Cerebellar cortex (tissue), 1 donor: ENCODE measurements at regions not wholly inside any gene's neighbourhood (a gene's known extent, or its start where the extent isn't known, plus 50 kb on each side); places are given as distances from the start of the nearest gene placed in this dataset.
"Not testable (repeated sequence)": the region's sequence is repeated elsewhere in the genome, so short reads cannot be mapped to it uniquely, and the experiment has no call there.

Experiments used
- DNase-seq: peaks from one replicate; pipeline ENCODE4 v3.0.0-alpha.2; 2015; ENCODE audit warnings: low spot score

DNA sequence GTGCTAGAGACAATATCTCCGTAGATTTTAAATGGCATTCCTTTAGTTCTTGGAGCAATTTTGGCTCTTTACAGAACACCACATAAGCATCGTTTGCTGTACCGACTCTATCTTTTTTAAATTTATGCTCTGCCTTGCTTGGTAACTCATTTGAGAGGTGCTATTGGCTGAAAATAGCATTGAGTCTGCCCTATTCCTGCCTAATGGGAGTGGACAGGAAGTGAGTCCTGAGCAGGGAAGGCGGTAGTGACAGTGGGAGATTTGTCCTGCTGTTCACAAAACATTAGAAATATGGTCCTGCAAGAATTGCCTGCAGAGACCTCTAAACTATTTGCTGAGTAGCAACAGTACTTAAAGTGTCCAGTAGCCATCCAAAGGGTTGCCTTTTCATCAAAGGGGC lies 115.2 kb upstream of the IFNE start:
- DNase-seq, result no peak

DNA sequence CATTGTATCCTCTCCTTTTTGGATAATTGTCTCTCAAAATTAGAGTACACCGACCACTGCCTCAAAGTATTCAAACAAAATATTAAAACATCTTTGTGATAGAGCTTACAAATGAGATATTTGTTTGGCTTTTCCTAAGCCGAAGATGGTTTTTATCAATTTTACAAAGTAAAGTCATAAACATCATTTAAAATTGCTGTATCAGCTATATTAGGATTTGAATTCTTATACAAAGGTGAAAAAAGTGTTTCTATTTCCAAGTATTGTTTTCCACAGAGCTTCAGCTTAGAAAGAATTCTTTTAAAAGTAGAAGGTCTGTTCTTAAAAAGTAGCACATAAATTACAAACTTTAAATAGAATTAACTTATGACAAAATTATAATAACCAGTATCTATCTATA lies 116.6 kb upstream of the IFNE start:
- no peak for DNase-seq

DNA sequence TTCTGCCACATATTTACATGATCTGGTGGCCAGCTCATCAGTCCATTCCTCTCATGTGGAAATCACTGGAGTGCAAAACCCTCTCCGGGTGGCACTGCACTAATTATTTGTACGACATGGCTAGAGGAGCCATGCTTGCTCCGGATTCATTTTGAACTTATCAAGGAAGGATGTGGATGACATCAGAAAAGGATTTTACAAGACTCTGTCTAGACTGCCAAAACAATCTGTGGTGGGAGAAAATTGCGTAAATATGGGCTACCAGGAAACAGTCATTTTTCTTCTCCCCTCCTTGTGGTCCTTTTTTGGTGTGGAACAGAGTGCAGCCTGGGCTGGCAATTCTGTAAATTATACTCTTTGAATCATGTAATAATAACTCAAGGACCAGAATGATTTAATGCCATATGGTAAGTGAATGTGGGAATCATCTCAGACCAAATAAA lies 123.4 kb upstream of the IFNE start:
- no peak for DNase-seq

DNA sequence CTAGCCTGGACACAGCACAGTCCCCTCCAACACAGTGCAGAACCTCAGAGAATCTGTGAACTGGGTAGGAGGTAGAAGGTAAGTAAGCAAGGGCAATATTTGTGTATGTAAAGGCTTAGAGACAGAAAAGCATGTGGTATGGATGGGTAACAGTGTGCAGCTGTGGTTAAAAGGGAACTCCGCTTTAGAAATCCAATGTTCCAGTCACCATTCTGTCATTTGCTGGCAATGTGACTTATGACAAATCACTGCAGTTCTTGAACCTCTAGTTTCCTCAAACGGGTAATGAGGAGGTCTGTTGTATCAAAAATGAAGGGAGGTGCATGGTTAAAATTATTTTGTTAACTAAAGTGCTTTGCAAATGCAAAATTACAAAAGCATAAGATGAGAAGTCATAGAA lies 125.5 kb upstream of the IFNE start:
- DNase-seq, result no peak

DNA sequence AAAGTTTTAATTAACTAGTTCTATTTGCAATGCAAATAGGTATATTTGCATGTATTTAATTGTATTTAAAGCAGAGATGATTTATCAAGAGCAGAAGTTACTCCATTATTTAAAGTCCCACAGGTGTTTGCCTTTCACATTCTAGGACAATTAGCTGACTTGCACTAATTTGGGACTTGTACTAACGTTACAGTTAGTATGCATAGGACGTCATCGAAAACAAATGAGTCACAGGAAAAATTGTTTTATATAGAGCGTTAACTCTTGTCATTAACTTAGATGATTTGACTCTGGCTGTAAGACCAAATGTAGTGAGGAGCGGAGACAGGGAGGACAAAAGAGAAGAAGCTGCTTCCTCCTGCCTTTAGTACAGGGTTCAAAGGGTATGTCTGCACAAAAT lies 126.1 kb upstream of the IFNE start:
- DNase-seq, result no peak

DNA sequence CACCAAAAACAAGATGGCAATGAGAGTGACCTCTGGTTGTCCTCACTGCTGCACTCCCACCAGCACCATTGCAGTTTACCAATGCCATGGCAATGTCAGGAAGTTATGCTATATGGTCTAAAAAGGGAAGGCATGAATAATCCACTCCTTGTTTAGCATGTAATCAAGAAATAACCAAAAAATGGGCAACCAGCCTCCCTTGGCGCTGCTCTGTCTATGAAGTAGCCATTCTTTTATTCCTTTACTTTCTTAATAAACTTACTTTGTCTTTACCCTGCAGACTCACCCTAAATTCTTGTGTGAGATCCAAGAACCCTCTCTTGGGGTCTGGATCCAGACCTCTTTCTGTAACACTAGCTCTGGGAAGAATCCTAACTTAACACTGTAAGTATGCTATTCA lies 127.4 kb upstream of the IFNE start:
- DNase-seq, result no peak

DNA sequence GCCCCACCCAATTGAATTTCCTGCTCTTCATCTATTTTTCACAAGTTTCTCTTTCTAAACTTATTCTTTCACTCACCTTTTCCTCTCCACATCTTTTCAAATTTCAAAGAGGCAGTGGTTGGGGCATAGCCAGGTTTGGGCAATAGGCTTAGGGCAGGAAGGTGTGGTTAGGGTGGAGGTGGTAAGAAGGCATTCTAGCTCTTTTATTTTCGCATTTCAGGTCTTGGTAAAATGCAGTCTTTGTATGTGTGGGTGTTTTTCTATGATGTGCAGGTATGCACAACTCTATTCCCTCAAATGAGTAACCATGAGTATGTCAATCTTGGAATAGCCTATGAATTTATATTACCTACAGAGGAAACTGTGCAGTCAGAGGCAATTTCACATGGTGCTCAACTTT lies 129.8 kb upstream of the IFNE start:
- no peak for DNase-seq

DNA sequence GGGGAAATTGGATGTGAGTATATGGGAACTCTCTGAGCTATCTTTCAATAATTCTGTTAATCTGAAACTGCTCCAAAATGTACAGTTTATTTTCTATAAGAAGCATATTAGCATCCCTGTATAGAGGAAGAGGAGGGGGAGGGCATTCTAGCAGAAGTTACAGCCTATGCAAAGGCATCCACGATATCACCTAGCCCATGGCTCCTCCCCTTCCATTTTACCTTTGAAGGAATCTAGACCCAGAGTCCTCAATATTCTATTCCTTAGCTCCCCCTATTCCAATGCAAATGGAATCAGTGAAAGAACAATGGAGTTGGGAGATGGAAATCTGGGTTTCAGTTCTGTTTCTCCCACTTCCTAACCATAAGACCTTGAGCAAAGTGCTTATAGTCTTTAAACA lies 132.9 kb upstream of the IFNE start:
- no peak for DNase-seq

DNA sequence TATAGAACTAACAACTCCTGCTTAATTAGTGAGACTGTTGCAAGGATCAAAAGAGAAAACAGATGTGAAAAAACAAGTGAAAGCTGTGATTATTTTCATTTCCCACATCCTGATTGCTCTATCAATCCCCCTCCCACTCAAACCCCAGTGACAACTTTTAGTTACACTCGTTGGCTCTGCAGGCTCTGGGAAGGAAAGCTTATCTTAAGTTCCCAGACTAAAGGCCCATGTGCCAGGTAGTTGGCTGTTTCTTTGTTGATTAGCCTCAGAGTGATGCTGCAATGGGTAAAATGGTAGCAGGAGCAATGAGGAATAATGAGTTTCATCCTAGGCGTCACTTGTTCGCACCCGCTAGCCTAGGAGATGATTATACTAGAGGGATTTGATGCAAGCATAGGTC lies 133.3 kb upstream of the IFNE start:
- no peak for DNase-seq

DNA sequence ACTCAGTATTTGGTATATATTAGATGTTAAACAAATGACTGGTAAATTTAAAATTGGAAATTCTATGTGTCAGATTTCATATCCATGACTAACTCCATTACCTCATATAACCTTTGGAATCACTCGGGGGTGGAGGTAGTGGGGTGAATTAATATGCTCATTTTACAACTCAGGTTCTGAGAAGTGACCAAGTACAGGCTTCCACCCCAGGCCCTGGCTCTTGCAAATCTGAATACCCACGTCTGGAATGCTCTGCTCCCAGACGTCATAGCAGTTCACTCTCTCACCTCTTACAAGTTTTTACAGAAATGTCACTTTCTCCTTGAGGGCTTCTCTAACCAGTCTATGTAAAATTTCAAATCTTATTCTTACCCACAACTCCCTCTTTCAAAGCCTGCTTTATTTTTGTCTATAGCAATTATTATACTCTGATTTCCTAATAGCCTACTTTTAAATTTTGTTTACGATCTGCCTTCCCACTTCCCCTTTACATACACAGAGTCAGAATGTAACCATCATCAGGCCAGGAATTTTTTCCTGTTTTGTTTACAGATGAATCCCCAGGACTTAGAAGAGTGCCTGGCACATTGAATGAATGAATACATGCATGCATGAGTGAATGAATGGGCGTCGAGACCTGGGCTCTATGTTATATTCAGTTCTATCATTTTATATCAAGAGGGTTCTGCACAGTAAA lies 134.1 kb upstream of the IFNE start:
- no peak for DNase-seq

DNA sequence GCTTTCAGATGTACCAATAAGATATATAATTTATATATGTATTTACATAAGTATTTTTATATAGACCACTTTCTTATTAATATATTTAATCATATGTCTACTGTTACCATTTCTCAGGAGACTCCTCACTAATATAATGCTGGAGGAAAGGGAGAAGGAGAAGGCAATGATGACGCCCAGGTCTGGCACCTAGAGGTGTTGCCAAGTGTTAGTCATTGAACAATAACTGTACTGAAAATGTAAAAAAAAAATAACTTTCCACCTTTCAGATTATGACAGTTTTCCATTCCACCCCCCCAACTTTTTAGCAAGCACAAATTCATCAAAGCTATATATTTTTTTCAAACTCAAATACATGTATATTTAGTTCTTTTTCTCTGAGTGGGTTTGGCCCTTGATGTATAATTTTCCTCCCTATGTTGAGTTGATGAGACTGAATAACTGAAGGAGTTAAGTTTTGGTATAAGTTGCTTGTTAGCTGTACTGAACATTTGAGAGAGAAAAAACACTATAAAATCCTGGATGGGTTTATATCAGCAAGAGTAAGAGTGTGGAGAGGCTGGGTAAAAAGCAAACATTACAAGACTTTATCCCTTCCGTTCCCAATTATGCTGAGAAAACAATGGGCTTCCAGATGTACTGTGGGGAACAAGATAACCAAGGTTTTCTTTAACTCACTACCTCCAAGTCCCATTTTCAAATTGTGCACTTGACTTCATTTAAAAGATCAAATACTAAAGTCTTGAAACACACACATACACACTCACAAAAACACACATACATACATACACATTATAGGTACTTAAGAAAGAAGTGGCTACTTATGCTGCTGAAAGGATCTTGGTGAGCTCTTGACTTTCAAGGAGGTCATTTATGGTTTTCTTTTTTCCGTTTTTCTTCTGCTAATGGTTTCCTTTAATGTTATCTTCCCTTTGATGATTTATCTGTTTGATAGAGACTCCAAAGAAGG lies 142.8 kb upstream of the IFNE start:
- DNase-seq, result no peak

DNA sequence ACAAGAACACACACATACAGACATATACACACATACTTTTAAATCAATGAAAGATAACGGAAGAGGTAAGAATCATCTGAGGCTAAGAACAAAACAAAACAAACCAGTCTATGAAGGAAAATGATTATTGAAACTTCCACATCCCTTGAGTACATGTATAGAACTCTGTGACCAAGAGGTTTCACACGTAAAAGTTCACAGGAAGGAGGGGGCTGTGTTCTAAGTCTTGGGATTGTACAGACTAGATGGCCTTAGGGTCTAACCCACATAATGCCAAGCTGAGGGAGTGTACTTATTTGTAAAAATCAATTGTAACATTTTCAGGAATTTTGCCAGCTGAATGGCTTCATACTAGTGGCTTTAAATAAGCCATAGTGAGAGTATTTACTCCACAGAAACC lies 144.4 kb upstream of the IFNE start:
- DNase-seq, result no peak

DNA sequence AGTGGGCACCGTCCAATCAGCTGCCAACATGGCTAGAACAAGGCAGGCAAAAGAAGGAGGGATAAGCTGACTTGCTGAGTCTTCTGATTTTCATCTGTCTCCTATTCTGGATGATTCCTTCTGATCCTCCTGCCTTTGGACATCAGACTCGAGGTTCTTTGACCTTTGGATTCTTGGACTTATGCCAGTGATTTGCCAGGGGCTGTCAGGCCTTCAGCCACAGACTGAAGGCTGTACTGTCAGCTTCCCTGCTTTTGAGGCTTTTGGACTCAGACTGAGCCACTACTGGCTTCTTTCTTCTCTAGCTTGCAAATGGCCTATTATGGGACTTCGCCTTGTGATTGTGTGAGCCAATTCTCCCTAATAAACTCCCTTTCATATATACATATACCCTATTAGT lies 146.8 kb upstream of the IFNE start:
- DNase-seq, result not testable (repeated sequence)

DNA sequence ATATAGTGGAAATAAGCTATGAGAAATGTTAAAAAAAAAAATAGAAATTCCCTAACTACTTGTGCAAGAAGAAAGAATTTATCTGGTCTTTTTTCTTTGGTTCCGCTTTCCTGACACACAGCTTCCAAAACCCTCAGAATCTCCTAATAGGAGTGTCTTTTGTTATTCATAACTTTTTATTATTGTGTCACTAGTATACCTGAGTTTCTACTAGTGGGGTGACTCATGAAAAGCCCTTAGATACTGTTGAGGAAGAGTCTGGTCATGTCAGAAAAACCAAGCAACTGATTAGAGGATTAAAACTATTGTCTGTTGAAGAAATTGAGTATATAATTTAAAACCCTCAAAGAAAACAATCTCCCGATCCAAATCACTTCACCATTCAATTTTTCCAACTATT lies 152.8 kb upstream of the IFNE start:
- DNase-seq, result no peak

DNA sequence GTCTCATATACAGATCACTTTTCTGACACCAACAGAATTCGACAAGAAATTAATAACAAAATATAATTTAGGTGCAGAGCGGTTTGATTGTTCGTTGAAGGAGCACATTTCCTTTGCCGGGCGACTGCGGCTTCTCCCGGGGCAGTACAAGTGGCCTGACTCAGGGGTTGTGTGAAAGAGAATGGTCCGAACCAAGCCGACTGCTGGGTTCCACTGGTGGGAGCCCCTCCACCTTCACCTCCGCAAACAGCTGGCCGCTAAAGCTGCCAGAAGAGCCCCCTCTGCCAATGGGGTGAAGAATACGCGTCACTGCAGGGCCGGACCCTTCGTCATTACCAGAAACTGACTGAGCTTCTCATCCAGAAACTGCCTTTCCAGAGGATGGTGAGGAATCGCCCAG lies 156.0 kb upstream of the IFNE start:
- no peak for DNase-seq

DNA sequence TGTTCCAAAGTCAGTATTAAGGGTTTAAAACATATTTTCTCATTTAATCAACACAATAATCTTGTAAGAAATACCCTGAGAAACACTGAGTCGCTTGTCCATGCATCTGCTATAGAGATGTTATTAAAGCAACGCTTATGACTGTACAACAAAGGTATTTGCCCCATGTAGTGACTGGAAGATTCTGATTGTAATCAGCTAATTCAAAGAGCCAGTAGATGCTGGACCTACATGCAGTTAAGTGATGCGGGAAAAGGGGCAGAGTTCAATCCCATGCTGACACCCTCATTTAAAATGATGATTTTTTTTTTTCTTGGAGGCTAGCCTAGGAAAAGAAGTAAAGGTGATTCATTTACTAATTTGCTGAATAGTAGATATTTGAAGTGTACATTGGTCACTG lies 149.3 kb upstream of the MTAP start:
- no peak for DNase-seq

DNA sequence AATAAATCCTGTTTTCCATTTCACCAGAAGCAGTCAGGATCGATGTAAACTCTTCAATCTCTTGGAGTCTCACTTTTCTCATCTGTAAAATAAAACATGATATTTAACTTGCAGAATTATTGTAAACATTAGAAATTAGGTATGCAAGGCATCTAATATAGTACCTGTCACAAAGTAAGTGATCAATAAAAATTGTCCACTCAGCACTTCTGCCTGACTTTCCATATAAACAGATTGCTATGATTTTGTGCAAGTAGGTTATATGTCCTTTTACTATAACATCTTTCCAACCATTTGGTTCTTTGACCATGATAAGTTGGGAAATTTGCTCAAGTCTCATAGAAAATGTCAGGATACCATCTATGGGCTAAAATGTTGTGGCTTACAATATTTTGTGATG lies 148.8 kb upstream of the MTAP start:
- no peak for DNase-seq

DNA sequence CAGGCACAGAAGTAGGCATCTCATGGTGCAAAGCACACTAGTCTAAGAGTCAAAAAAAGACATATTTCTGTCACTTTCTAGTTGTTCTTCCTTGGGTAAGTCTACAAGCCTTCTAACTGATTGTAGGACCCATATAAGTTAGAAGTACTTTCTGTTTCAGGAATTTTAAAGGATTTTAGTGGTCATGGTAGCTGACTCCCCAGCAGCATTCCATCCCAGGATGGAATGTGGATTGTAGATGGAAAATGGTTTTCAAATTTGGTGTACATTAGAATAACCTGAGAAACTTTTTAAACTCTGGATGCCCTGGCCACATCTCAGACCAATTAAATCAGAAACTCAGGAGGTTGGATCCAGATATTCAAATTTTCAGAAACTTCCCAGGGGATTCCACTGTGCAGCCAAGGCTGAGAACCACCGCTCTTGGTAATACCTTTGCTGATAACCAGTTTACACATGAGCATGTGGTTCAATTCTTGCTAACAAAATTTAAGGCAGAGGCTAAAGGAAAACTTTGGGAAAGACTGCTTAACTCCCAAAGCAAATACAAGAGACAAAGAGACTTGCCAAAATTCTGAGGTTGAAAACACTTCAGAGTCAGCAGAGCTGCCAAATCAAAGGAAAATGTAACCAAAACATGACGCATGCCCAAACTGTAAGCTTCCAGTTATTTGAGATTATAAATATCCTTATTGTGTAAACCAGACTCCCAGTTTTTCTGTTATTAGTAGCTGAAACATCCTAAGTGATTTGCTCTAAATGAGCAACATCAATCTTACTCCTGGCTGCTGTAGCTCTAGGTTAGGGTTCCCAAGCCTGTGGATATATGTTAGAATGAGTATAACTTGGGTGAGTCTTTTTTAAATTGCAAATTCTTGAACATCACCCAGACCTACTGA lies 145.4 kb upstream of the MTAP start:
- DNase-seq, result no peak

DNA sequence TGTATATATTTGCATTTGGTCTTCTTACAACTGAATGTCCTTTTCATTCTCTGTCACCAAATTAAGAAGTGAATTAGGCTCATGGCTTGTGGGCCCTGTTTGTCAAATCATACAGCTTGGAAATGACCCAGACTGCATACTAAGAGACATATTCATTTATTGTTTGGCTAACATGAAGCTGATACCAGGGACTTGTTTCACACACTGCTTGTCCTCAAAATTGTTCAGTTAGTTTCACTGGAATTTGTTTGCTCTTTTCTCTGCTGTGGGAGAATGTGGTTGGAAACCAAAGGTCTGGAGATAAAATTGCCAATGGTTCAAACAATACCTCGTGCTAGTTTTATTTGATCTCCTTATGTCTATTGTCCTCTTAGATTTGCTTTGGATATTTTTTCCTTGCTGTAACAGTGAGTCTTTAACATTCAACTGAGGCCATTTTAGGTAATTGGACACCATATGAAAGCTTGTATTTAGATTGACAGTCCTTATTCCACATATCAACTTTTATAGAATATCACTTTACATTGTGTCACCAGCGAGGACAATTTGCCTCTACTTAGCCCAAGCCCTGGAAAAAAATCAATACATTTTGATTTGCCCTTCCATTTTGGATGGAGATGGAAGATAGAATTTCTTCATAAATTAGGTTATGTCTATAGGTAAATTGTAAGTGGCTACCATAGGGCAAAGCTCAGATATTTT lies 144.3 kb upstream of the MTAP start:
- DNase-seq, result no peak

DNA sequence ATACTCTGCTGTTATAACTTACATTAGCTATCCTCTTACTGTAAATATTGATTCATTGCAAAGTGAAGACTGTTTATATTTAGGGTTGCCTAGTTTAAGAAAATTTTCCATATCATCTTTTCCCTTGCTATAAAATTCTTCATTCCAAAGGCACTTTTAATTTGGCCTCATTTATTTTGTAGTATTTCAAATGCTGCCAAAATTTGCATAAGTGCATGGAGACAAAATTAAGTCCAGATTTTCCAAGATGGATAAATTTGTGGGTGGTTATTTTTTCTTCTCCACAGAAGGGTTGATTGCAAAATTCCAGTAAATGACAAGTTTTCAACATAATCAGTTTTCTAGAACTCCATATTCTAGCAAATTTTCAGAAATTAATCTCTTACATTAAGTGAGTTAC lies 141.5 kb upstream of the MTAP start:
- DNase-seq, result no peak

DNA sequence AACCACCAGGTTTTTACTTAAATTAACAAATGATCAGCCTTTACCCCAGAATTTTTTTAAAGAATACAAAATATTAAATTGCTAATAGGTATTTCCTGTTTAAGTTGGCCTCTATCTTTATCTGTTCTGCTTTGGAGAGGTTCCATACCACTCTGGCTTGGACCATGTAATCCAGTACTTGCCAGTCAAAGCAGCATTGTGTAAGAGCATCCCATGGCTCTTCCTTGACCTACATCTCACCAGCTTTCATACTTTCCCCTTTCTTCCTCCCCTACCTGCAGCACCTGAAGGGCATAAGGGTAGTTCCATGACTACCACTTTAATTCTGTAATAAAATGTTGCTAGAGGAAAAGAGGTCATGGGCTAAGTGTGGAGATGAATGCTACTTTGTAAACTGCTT lies 140.8 kb upstream of the MTAP start:
- DNase-seq, result no peak

DNA sequence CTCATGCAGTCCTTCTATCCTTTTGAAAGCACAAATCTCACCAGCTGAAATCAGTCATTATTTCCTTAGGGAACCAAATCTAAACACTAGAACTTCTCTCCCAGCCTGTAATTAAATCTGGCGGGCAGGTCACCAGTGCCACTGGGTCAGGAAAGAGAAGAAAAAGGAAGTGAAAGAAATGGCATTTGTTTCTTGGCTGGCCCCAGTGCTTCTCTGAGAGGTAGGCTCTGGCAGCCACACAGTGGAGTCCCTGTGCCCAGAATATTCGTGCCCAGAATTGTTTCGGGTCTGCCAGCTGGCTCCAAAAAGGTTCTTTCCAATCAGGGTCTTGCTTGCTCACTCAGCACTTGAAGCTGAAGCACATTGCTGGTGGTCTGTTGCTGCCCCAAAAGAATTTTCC lies 133.9 kb upstream of the MTAP start:
- DNase-seq, result peak; percentile 48
